CD4-positive, alpha-beta memory T cell (primary cell): ENCODE measurements at regions not wholly inside any gene's neighbourhood (a gene's known extent, or its start where the extent isn't known, plus 50 kb on each side); places are given as distances from the start of the nearest gene placed in this dataset.

Experiments
- CTCF ChIA-PET: fragments of 350-600 bp; sonication (Branson Sonifier 250); formaldehyde crosslinking; loops from one replicate; lab custom pipeline; 2021; ENCODE audit warnings: inconsistent platforms; ENCODE audit not compliant: partially characterized antibody; lab: Charles Lee
- POLR2A ChIA-PET: fragments of 350-600 bp; sonication (Branson Sonifier 250); formaldehyde crosslinking; loops from one replicate; lab custom pipeline; 2021; ENCODE audit not compliant: partially characterized antibody; lab: Charles Lee
- DNase-seq, 5 donors: peaks; one replicate each; pipeline versions ENCODE4 v3.0.0 to v3.0.0-alpha.2; 2020 to 2022; ENCODE audit warnings: mixed read lengths in 1 of 5
- H3K27ac ChIP-seq: one replicate; pipeline ENCODE4 v1.7.0; 2013; ENCODE audit warnings: low read depth, low read length
- H3K27me3 ChIP-seq: 2 replicates; pipeline ENCODE4 v1.7.0; 2013; ENCODE audit warnings: mild to moderate bottlenecking, low read length, moderate library complexity; ENCODE audit not compliant: insufficient read depth
- H3K36me3 ChIP-seq: 2 replicates; pipeline ENCODE4 v1.7.0; 2013; ENCODE audit warnings: mild to moderate bottlenecking, low read length, moderate library complexity; ENCODE audit not compliant: insufficient read depth
- H3K4me1 ChIP-seq: 2 replicates; pipeline ENCODE4 v1.7.0; 2013; ENCODE audit warnings: mild to moderate bottlenecking, low read length, moderate library complexity; ENCODE audit not compliant: insufficient read depth
- H3K4me3 ChIP-seq, 2 donors: one replicate each; pipeline ENCODE4 v1.7.0; 2013; ENCODE audit warnings: low read length in 2 of 2, mild to moderate bottlenecking in 1 of 2
- H3K9me3 ChIP-seq, 2 donors: one replicate each; pipeline ENCODE4 v1.7.0; 2013; ENCODE audit warnings: low read length in 2 of 2, control low read depth in 1 of 2; ENCODE audit not compliant: control insufficient read depth in 1 of 2
- H3K27ac Mint-ChIP-seq, 7 donors: one replicate each; pipeline ENCODE4 v1.8.0; 2020 to 2021; ENCODE audit warnings: mixed read lengths in 7 of 7, mild to moderate bottlenecking in 6 of 7, inconsistent platforms in 3 of 7, moderate library complexity in 3 of 7
- H3K27me3 Mint-ChIP-seq, 2 donors: one replicate each; pipeline ENCODE4 v1.8.0; 2020 to 2021; ENCODE audit warnings: mixed read lengths in 2 of 2
- H3K36me3 Mint-ChIP-seq, 2 donors: one replicate each; pipeline ENCODE4 v1.8.0; 2020 to 2021; ENCODE audit warnings: mixed read lengths in 2 of 2, inconsistent platforms in 1 of 2, mild to moderate bottlenecking in 1 of 2
- H3K4me1 Mint-ChIP-seq, 4 donors: one replicate each; pipeline ENCODE4 v1.8.0; 2020 to 2021; ENCODE audit warnings: mixed read lengths in 4 of 4, mild to moderate bottlenecking in 1 of 4
- H3K4me3 Mint-ChIP-seq, 8 donors: one replicate each; pipeline ENCODE4 v1.8.0; 2020 to 2021; ENCODE audit warnings: mixed read lengths in 8 of 8, mild to moderate bottlenecking in 7 of 8, moderate library complexity in 6 of 8, inconsistent platforms in 3 of 8
- H3K9me3 Mint-ChIP-seq, 8 donors: one replicate each; pipeline ENCODE4 v1.8.0; 2020 to 2021; ENCODE audit warnings: mixed read lengths in 8 of 8, mild to moderate bottlenecking in 5 of 8, inconsistent platforms in 3 of 8, moderate library complexity in 1 of 8
- intact Hi-C: fragments of 100-400 bp; cut with micrococcal nuclease; formaldehyde crosslinking; loops from one replicate; pipeline ENCODE4 v1.15.1; 2023

DNA sequence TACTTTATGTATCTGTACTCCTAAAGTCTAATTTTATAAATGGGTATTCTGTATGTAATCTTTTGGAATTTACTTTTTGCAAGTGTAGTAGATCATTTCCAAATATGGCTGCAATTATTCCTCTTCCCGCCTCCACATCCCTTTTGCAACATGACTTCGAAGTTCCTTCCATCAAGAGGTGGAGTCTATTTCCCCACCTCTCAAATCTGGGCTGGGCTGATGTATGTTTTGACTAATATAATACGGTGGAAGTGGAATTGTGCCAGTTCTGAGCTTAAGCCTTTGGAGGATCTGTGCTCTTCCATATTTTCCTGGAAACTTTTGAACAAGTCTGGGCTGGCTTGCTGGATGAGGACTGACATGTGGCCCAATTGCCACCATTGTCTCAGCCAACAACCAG, 155.9 kb downstream of the FGF18 start:
- no peak overlapping the region for H3K27ac ChIP-seq
- CTCF ChIA-PET = no interaction called here
- H3K27me3 ChIP-seq = no peaks in the 10 kb centered on the region
- H3K4me1 ChIP-seq = no peaks in the 10 kb centered on the region
- intact Hi-C loops = no loop called here
- no peaks in the 10 kb centered on the region for H3K36me3 ChIP-seq
- no peak overlapping the region for H3K4me3 Mint-ChIP-seq
- no peaks in the 10 kb centered on the region for H3K4me1 Mint-ChIP-seq
- DNase-seq = no peak
- POLR2A ChIA-PET = interaction anchor here (0.7 kb wide), 1 partner anchor 129 kb away, joined by 3 read pairs; no protein-coding TSS in a partner anchor
- no peak overlapping the region for H3K27ac Mint-ChIP-seq
- peaks cover 0 to 38% (median 16%) of the 10 kb centered on the region in 8 donors for H3K9me3 Mint-ChIP-seq
- H3K36me3 Mint-ChIP-seq = no peaks in the 10 kb centered on the region
- peaks cover 10 to 16% of the 10 kb centered on the region in 2 donors for H3K27me3 Mint-ChIP-seq
- H3K4me3 ChIP-seq = no peak overlapping the region
- no peaks in the 10 kb centered on the region for H3K9me3 ChIP-seq

DNA sequence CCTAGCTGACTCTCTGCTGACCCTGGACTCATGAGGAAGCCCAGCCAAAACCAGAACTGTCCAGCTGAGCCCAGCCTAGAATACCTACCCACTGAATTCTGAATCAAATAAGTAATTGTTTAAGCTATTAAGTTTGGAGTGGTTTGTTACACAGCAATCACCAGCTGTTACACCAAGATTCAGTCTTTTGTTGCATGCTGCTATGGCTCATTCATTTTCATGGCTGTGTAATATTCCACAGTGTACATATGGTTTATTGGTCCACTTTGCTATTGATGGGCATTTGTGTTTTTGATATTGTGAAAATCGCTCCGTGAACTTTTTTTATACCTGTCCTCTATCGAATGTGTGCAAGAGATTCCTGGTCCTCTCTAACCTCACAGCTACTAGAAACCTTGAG, 156.4 kb downstream of the FGF18 start:
- CTCF ChIA-PET = no interaction called here

DNA sequence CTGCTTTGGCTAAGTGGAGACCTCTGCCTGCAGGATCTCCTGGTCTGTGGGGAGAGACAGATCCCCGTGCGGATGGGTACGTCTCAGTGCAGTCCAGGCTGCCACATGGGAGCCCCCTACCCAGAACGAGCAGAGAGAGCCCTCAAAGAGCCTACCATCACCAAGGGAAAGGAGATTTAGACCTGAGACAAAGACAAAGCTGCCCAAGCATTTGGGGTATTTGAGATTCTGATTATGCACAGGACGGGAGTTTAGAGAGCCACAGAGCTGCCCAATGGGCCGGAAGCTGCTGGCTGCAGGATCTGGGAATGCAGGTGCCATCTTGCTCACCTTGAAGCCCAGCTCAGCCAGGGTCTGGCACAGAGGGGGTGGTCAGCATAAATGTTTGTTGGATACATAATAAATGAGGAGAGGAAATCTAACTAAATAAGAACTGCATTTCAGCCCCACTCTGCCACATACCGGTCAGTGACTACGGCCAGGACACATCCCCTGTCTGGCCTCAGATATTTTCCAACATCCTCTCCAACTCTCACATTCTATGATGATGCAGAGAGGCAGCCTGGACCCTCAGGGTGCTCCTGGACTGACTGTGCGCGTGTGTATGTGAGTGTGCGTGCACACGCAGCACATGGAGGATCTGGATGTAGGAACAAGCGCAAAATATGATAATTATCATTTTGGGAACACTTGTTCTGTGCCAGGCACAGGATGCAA, 157.8 kb downstream of the FGF18 start:
- Mint-ChIP-seq H3K4me3 (no peak overlapping the region), H3K27me3 (peaks cover 10 to 16% of the 10 kb centered on the region in 2 donors), H3K36me3 (no peaks in the 10 kb centered on the region), H3K4me1 (no peaks in the 10 kb centered on the region), H3K27ac (no peak overlapping the region), H3K9me3 (peaks cover 0 to 22% (median 8%) of the 10 kb centered on the region in 8 donors)
- no peak overlapping the region for H3K27ac ChIP-seq
- intact Hi-C loops = no loop called here
- H3K9me3 ChIP-seq = no peaks in the 10 kb centered on the region
- no peak overlapping the region for H3K4me3 ChIP-seq
- ChIA-PET POLR2A (no interaction called here), CTCF (no interaction called here)
- H3K4me1 ChIP-seq = no peaks in the 10 kb centered on the region
- DNase-seq = no peak
- H3K27me3 ChIP-seq = no peaks in the 10 kb centered on the region
- no peaks in the 10 kb centered on the region for H3K36me3 ChIP-seq

More for the DNA sequence above, 156.4 kb downstream of the FGF18 start:
- H3K4me1 Mint-ChIP-seq = no peaks in the 10 kb centered on the region
- DNase-seq = no peak
- H3K27ac Mint-ChIP-seq = no peak overlapping the region
- intact Hi-C loops = no loop called here
- Histone ChIP-seq H3K27me3 (no peaks in the 10 kb centered on the region), H3K27ac (no peak overlapping the region), H3K9me3 (no peaks in the 10 kb centered on the region), H3K4me1 (no peaks in the 10 kb centered on the region), H3K36me3 (no peaks in the 10 kb centered on the region), H3K4me3 (no peak overlapping the region)
- no peaks in the 10 kb centered on the region for H3K36me3 Mint-ChIP-seq
- POLR2A ChIA-PET = interaction anchor here (0.7 kb wide), 1 partner anchor 129 kb away, joined by 3 read pairs; no protein-coding TSS in a partner anchor
- peaks cover 0 to 34% (median 13%) of the 10 kb centered on the region in 8 donors for H3K9me3 Mint-ChIP-seq
- H3K27me3 Mint-ChIP-seq = peaks cover 10 to 16% of the 10 kb centered on the region in 2 donors
- H3K4me3 Mint-ChIP-seq = no peak overlapping the region

GRCh38 chr5:171578049-171578828, 158.8 kb downstream of the FGF18 start:
- Mint-ChIP-seq H3K9me3 (peaks cover 0 to 15% (median 6%) of the 10 kb centered on the region in 8 donors), H3K27ac (peak overlapping the region in 1 of 7 donors; percentile 58), H3K4me3 (no peak overlapping the region), H3K36me3 (no peaks in the 10 kb centered on the region), H3K4me1 (no peaks in the 10 kb centered on the region), H3K27me3 (peaks cover 4 to 10% of the 10 kb centered on the region in 2 donors)
- Histone ChIP-seq H3K4me3 (no peak overlapping the region), H3K27me3 (no peaks in the 10 kb centered on the region), H3K27ac (no peak overlapping the region), H3K4me1 (no peaks in the 10 kb centered on the region), H3K9me3 (no peaks in the 10 kb centered on the region), H3K36me3 (no peaks in the 10 kb centered on the region)
- DNase-seq = no peak
- intact Hi-C loops = no loop called here
- ChIA-PET POLR2A (no interaction called here), CTCF (no interaction called here)

- POLR2A ChIA-PET = no interaction called here
Observed at GRCh38 chr5:171578829-171579491, 159.5 kb downstream of the FGF18 start.

DNA sequence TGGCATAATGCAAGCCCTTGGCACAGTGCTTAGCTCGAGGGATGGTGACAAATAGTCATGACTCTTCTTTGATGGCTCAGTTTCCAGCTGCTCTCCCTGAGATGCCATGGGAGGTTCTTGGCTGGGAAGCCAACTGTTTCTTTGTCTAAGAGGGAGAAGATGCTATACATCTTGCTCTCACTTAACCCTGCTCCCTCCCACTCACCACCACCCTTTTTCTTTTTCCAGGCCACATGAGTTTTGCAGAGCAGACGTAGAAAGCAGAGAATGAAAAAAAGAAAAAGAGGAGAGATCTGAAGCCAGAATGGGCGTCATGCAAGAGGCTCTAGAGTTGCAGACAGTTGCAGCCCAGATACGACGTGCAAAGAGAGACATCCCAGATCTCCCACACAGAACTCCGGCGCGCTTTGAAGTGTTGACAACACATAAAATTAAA, 160.5 kb downstream of the FGF18 start:
- CTCF ChIA-PET = no interaction called here
- no peak overlapping the region for H3K4me3 ChIP-seq

More at GRCh38 chr5:171578829-171579491, 159.5 kb downstream of the FGF18 start:
- peaks cover 0 to 15% (median 6%) of the 10 kb centered on the region in 8 donors for H3K9me3 Mint-ChIP-seq
- H3K4me1 Mint-ChIP-seq = no peaks in the 10 kb centered on the region
- no peaks in the 10 kb centered on the region for H3K36me3 ChIP-seq
- peaks cover 4 to 10% of the 10 kb centered on the region in 2 donors for H3K27me3 Mint-ChIP-seq
- CTCF ChIA-PET = no interaction called here
- H3K9me3 ChIP-seq = no peaks in the 10 kb centered on the region
- no peak overlapping the region for H3K27ac ChIP-seq
- no peak for DNase-seq
- H3K36me3 Mint-ChIP-seq = no peaks in the 10 kb centered on the region
- intact Hi-C loops = no loop called here
- no peak overlapping the region for H3K27ac Mint-ChIP-seq
- no peak overlapping the region for H3K4me3 ChIP-seq
- no peaks in the 10 kb centered on the region for H3K27me3 ChIP-seq
- no peak overlapping the region for H3K4me3 Mint-ChIP-seq
- H3K4me1 ChIP-seq = no peaks in the 10 kb centered on the region

More for the DNA sequence above, 160.5 kb downstream of the FGF18 start:
- H3K27me3 ChIP-seq = no peaks in the 10 kb centered on the region
- H3K9me3 ChIP-seq = no peaks in the 10 kb centered on the region
- Mint-ChIP-seq H3K4me3 (no peak overlapping the region), H3K27me3 (peaks cover 4 to 10% of the 10 kb centered on the region in 2 donors), H3K36me3 (no peaks in the 10 kb centered on the region), H3K9me3 (peaks cover 0 to 12% (median 5%) of the 10 kb centered on the region in 8 donors), H3K4me1 (no peaks in the 10 kb centered on the region), H3K27ac (no peak overlapping the region)
- no peaks in the 10 kb centered on the region for H3K4me1 ChIP-seq
- intact Hi-C loops = no loop called here
- DNase-seq = no peak
- POLR2A ChIA-PET = no interaction called here
- H3K27ac ChIP-seq = no peak overlapping the region
- no peaks in the 10 kb centered on the region for H3K36me3 ChIP-seq
